ENCODE measurements at regions not wholly inside any gene's neighbourhood (a gene's known extent, or its start where the extent isn't known, plus 50 kb on each side); places are given as distances from the start of the nearest gene placed in this dataset.
"Not testable (repeated sequence)": the region's sequence is repeated elsewhere in the genome, so short reads cannot be mapped to it uniquely, and the experiment has no call there.

DNA sequence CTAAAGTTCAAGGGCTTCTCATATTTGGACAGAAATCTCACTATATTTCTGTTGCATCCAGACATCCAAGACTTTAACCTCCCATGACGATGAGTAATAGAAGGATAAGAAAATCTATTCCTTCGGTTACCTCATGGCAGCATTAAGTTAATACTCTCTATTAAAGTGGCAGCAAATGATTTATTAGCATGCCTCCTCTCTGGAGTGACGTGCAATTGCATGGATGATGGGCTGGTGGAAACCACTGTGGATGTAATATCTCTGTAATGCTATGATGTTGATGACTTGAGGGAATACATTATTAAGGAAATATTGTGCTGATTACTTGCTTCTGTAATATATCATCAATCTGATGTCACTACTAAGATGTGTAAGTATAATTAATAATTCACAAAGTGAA, 336.8 kb downstream of the DSEL start:
- H3K4me3 ChIP-seq (ENCODE audit: low read length), result no peak overlapping the region
- DNase-seq (ENCODE audit: low read depth, low spot score), result no peak

DNA sequence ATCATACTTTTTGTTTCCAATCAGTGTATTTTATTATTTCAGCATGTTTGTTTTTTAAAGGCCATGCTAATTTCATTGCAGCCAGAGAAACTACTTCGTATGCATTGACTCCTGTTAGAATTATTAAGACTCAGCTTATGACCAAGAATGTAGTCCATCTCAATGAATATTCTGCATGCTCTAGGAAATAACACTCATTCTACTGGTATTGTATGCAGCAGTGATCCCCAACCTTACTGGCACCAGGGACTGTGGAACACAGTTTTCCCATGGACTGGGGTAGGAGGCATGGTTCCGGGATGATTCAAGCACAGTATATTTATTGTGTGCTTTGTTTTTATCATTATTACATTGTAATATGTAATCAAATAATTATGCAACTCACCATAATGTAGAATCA, 356.9 kb downstream of the DSEL start:
- H3K4me3 ChIP-seq (ENCODE audit: low read length), result no peak overlapping the region
- DNase-seq (ENCODE audit: low read depth, low spot score), result no peak

DNA sequence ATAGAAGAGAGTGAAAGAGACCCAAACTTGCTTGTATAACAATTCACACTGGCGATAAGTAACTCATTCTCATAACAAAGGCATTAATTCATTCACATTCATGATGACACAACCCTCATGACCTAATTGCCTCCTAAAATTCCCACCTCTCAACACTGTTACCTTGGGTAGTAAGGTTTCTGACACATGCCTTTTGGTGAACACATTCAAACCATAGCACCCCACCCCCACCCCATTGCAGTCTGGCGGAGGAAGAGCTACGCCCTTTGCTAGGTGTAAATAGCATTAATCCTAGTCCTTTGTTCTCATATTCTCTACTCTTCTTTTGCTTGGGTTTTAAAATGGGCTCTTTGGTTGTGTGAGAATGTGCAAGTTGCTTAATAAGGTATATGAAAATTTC, 361.5 kb downstream of the DSEL start:
- H3K4me3 ChIP-seq (ENCODE audit: low read length), result no peak overlapping the region
- DNase-seq (ENCODE audit: low read depth, low spot score), result no peak

GRCh38 chr18:67151366-67151765, 365.2 kb downstream of the DSEL start:
- no peak for DNase-seq (ENCODE audit: low read depth, low spot score)

DNA sequence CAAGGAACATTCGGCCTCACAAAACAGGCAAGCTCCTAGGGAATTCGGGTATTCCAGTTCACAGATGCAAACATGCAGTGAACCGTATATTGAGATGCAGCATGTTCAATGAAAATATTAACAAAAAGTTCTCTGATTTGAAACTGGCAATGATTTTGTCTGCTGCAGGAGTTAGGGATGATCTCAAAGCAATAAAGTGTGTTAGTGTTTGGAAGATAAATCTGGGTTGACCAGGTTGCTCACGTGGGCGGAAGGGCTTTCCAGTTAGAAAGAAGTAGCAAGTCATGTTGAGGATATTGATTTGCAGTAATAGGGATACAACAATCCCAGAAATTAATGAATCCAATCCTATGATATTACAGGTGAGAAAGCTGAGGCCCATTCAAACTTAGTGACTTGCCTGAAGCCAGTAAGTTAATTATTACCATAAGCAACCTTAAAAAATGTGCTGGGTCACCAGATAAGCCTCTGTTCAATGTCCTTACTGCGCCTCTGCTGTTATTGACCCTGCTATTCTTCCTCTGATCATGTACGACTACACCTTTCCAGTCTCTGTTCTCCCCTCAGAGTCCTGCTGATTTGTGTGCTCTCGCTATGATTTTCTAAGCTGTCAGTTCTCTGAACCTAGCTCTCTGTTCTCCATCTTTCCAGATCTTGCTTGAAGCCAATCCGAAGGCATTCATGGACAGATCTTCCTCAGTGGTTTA, 370.8 kb downstream of the DSEL start:
- no peak overlapping the region for H3K4me3 ChIP-seq (ENCODE audit: low read length)
- no peak for DNase-seq (ENCODE audit: low read depth, low spot score)

More at GRCh38 chr18:67151366-67151765, 365.2 kb downstream of the DSEL start:
- no peak overlapping the region for H3K4me3 ChIP-seq (ENCODE audit: low read length)

GRCh38 chr18:67144329-67144728, 372.2 kb downstream of the DSEL start:
- no peak for DNase-seq (ENCODE audit: low read depth, low spot score)
- no peak overlapping the region for H3K4me3 ChIP-seq (ENCODE audit: low read length)

- H3K4me3 ChIP-seq (ENCODE audit: low read length), result no peak overlapping the region
- no peak for DNase-seq (ENCODE audit: low read depth, low spot score)
Observed at GRCh38 chr18:67143028-67143427, 373.5 kb downstream of the DSEL start.

DNA sequence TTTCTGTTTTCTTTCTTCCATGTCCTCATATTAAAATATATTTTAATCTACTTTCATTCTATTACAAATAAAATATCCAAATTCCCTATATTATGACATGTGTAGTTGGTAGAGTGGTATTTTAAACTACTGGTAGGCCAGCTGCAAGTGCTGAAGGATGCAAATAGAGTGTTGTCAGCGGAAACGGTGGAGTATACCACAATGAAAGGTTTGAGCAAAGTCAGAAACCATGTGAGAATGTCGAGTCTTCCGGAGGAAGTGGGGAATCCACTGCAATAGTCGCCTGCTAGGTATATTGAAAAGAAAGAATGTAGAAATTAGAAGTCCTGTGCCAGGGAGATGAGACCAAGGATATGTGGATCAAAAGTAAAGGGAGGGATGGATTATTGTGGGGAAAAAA, 373.9 kb downstream of the DSEL start:
- H3K4me3 ChIP-seq (ENCODE audit: low read length), result no peak overlapping the region
- DNase-seq (ENCODE audit: low read depth, low spot score), result peak; percentile 26

DNA sequence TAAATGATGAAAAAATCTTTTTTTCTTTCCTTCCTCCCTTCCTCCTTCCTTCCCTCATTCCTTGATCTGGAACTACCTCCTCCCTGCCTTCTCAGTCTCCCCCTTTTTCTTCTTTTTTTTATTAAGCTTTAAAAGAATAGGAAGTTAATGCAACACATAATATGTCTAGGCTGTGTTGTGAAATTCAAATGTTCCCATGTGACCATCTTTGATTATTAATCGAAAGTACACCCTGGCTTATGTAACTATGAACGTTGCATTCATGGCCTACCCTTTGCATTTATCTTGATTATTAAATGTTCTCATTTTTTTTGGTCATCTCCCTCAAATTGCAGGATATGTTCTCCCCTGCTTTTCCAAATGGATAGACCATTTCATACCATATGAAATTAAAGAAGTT, 376.0 kb downstream of the DSEL start:
- no peak overlapping the region for H3K4me3 ChIP-seq (ENCODE audit: low read length)
- DNase-seq (ENCODE audit: low read depth, low spot score), result no peak

GRCh38 chr18:67139899-67140298, 376.6 kb downstream of the DSEL start:
- H3K4me3 ChIP-seq (ENCODE audit: low read length), result no peak overlapping the region
- DNase-seq (ENCODE audit: low read depth, low spot score), result no peak

DNA sequence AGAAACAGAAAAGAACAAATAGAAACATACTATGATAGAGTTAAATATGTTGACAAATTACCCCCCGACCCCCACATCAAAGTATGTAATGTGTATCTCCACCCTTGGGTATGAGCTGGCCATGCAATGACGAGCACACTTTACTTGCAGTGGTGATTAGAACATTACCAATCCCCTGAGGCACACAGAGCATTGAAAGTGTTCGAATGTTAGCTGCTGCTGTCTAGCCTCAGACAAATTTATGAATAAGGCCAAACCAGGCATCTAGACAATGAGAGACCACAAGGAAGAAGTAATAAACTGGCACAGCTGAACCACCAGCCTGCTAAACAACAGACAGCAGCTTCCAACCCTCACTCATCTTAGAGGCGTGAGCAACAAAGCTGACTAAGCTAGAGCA, 380.5 kb downstream of the DSEL start:
- H3K4me3 ChIP-seq (ENCODE audit: low read length), result no peak overlapping the region
- no peak for DNase-seq (ENCODE audit: low read depth, low spot score)

DNA sequence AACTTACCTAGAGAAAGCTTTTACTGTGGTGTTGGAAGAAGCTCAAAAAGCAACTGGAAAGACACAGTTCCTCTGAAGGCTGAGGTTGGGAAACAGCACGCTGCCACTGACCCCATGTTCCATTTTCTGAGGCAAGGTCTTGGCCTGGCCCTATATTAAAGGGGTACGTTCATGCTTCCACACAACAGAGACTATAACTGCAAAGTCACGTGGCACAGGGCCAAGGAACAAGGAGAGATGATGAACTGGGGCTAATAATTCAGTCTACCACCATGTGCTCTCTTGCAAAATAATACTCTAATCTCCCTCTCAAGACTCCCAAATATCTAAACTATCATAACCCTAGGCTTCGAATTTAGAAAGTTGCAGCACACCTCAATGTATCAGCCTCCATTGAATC, 381.6 kb downstream of the DSEL start:
- no peak overlapping the region for H3K4me3 ChIP-seq (ENCODE audit: low read length)
- no peak for DNase-seq (ENCODE audit: low read depth, low spot score)

DNA sequence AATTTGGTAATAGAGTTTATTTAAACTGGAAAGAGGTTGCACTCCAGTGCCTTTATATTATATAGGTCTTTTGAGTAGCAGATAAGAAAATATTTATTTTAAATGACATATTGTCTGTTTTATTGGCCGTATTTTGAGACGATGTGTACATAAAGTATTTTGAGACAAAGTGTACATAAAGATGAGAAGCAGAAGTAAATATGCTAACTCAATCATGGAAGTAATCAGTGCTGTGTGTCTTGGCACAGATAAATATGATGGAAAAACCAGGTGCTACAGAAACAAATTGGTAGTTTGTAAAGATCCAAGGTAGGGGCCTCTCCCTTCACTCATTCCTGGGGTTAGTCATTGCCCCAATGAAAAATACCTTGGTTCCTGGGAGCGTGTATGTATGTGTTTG, 382.9 kb downstream of the DSEL start:
- no peak overlapping the region for H3K4me3 ChIP-seq (ENCODE audit: low read length)
- no peak for DNase-seq (ENCODE audit: low read depth, low spot score)

DNA sequence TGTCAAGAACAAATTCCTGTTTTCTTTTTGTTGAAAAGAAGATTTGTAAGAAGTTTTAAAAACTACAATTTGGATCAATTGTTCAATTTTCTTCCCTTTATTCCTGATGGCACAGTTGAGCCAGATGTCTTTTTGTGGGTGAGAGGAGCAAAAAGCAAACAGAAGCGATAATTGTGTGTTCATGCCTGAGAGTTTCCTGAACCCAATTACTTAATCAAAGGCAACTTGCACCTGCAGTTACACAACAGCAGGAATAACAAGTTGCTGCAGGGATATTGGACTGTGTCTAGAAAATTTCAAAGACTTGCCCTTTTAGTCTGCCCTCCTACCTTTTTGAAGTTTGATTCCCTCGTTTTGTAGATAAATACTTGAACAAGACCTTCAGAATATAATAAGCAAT, 383.6 kb downstream of the DSEL start:
- no peak for DNase-seq (ENCODE audit: low read depth, low spot score)
- H3K4me3 ChIP-seq (ENCODE audit: low read length), result no peak overlapping the region

DNA sequence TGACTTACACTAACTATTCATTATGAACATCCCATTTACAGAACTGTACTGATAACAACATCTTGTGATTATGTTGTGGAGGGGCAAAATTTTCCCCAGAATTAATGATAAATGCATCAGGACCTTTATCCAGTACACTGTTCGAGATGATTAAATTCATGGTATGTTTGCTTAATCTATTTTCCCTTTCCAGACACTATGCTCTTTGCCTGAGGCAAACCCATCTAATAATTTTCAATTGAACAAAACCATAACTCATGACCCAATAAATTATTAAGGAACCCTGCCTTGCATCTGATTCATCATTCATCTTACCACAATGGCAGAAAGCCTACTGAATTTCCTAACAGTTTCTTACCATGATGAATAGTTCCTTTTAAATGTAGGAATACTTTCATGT, 385.0 kb downstream of the DSEL start:
- DNase-seq (ENCODE audit: low read depth, low spot score), result no peak
- no peak overlapping the region for H3K4me3 ChIP-seq (ENCODE audit: low read length)

DNA sequence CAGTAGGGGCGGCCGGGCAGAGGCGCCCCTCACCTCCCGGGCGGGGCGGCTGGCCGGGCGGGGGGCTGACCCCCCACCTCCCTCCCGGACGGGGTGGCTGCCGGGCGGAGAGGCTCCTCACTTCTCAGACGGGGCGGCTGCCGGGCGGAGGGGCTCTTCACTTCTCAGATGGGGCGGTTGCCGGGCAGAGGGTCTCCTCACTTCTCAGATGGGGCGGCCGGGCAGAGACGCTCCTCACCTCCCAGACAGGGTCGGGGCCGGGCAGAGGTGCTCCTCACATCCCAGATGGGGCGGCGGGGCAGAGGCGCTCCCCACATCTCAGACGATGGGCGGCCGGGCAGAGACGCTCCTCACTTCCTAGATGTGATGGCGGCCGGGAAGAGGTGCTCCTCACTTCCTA, 389.8 kb downstream of the DSEL start:
- DNase-seq (ENCODE audit: low read depth, low spot score); H3K4me3 ChIP-seq (ENCODE audit: low read length): not testable (repeated sequence)

- H3K4me3 ChIP-seq (ENCODE audit: low read length), result no peak overlapping the region
- no peak for DNase-seq (ENCODE audit: low read depth, low spot score)
Observed at GRCh38 chr18:67123901-67124300, 392.6 kb downstream of the DSEL start.

- H3K4me3 ChIP-seq (ENCODE audit: low read length), result no peak overlapping the region
- no peak for DNase-seq (ENCODE audit: low read depth, low spot score)
Observed at GRCh38 chr18:67117804-67118203, 398.7 kb downstream of the DSEL start.

DNA sequence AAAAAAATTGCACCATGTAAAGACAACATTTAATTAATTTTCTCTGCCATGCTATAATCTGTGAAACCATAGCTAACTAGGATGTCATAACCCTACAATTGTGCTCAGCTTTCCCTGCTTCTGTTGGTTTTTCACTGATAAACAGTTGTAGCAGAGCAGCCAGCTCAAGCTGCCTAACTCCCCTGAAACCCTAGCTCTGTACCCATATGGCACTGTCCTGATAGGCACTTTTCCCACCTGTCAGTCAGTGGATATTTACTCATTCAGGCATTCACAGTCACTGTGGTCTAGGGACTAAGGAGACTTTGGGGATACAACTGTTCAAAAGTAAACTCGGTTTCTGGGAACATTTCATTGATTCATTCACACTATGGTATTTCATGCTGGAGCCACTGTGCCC, 407.0 kb downstream of the DSEL start:
- H3K4me3 ChIP-seq (ENCODE audit: low read length), result no peak overlapping the region
- no peak for DNase-seq (ENCODE audit: low read depth, low spot score)

GRCh38 chr18:67108894-67109293, 407.6 kb downstream of the DSEL start:
- no peak overlapping the region for H3K4me3 ChIP-seq (ENCODE audit: low read length)
- no peak for DNase-seq (ENCODE audit: low read depth, low spot score)

DNA sequence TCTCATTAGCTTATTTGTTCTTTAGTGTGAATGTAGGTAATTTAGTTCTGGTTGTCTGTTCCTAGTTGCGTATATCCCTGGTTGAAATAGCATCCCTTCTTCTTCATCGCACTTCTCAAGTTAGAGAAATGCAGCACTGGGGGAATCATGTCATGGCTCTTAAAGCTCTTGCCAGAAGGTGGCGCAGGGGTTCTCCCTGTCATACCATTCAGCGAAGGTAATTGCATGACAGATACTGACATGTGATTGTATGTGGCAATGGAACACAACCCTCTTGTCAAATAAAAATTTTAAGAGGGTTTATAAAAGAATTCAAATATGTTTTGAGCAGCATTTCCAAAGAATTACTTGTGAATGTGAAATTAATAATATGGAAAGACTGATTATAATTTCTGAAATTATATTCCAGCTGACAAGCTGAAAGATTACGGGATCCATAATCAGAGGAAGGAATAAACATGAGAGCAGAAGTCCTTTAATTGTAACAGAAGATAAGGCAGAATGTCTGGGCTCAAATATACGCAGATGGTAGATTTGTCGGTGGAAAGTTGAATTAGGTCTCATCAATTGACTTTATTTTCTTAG, 411.7 kb downstream of the DSEL start:
- peak; percentile 51 for DNase-seq (ENCODE audit: low read depth, low spot score)
- no peak overlapping the region for H3K4me3 ChIP-seq (ENCODE audit: low read length)
